Mesendoderm (in vitro differentiated cells): ENCODE measurements at regions not wholly inside any gene's neighbourhood (a gene's known extent, or its start where the extent isn't known, plus 50 kb on each side); places are given as distances from the start of the nearest gene placed in this dataset.

Source experiments
- DNase-seq: peaks from one replicate; pipeline ENCODE4 v3.0.0; 2013
- H2AK5ac ChIP-seq: 2 replicates; pipeline ENCODE4 v1.6.1; 2013; ENCODE audit warnings: low read length, inconsistent platforms
- H2BK120ac ChIP-seq: 2 replicates; pipeline ENCODE4 v1.6.1; 2013; ENCODE audit warnings: low read depth, mild to moderate bottlenecking, low read length, moderate library complexity, mixed read lengths
- H2BK15ac ChIP-seq: replicated peaks from 2 replicates; pipeline ENCODE4 v1.6.1; 2013; ENCODE audit warnings: low read depth, mild to moderate bottlenecking, moderate library complexity
- H2BK5ac ChIP-seq: 2 replicates; pipeline ENCODE4 v1.6.1; 2013; ENCODE audit warnings: low read length, inconsistent platforms
- H3K18ac ChIP-seq: 2 replicates; pipeline ENCODE4 v1.6.1; 2013; ENCODE audit warnings: mild to moderate bottlenecking, low read length, mixed read lengths
- H3K23ac ChIP-seq: one replicate; pipeline ENCODE4 v1.6.1; 2013; ENCODE audit warnings: low read length
- H3K27ac ChIP-seq: 2 replicates; pipeline ENCODE4 v1.5.1; 2013; ENCODE audit warnings: low read depth, mild to moderate bottlenecking, inconsistent platforms, low read length, moderate library complexity
- H3K27me3 ChIP-seq: 2 replicates; pipeline ENCODE4 v1.6.1; 2013; ENCODE audit warnings: low read length, control low read depth, mild to moderate bottlenecking, inconsistent platforms; ENCODE audit not compliant: insufficient read depth, poor library complexity
- H3K36me3 ChIP-seq: 2 replicates; pipeline ENCODE4 v1.6.1; 2013; ENCODE audit warnings: low read length, inconsistent platforms; ENCODE audit not compliant: control insufficient read depth, insufficient read depth
- H3K4ac ChIP-seq: one replicate; pipeline ENCODE4 v1.6.1; 2013; ENCODE audit warnings: low read depth, mild to moderate bottlenecking, low read length, moderate library complexity
- H3K4me1 ChIP-seq: 2 replicates; pipeline ENCODE4 v1.6.1; 2013; ENCODE audit warnings: low read depth, low read length, inconsistent platforms; ENCODE audit not compliant: control insufficient read depth
- H3K4me2 ChIP-seq: 2 replicates; pipeline ENCODE4 v1.6.1; 2013; ENCODE audit warnings: low read length
- H3K4me3 ChIP-seq: 2 replicates; pipeline ENCODE4 v1.5.1; 2013; ENCODE audit warnings: mild to moderate bottlenecking, low read length
- H3K56ac ChIP-seq: one replicate; pipeline ENCODE4 v1.6.1; 2013; ENCODE audit warnings: low read length
- H3K79me1 ChIP-seq: 2 replicates; pipeline ENCODE4 v1.6.1; 2013; ENCODE audit warnings: low read length, inconsistent platforms
- H3K79me2 ChIP-seq: 2 replicates; pipeline ENCODE4 v1.6.1; 2013; ENCODE audit warnings: mild to moderate bottlenecking, low read length; ENCODE audit not compliant: control insufficient read depth, insufficient read depth
- H3K9ac ChIP-seq: 2 replicates; pipeline ENCODE4 v1.6.1; 2013; ENCODE audit warnings: low read length, inconsistent platforms
- H4K5ac ChIP-seq: one replicate; pipeline ENCODE4 v1.6.1; 2013; ENCODE audit warnings: low read length
- H4K8ac ChIP-seq: one replicate; pipeline ENCODE4 v1.6.1; 2013; ENCODE audit warnings: low read depth, mild to moderate bottlenecking, control low read depth, low read length, moderate library complexity
- WGBS: extraction: QIAGEN DNeasy Blood & Tissue Kit; methylation state at CpG from one replicate; pipeline ENCODE4 v1.1.7; 2013; ENCODE audit warnings: low lambda C conversion rate, missing lambda C conversion rate; ENCODE audit not compliant: insufficient coverage; ENCODE audit errors: extremely low coverage; 5-methylcytosine and 5-hydroxymethylcytosine counted together

DNA sequence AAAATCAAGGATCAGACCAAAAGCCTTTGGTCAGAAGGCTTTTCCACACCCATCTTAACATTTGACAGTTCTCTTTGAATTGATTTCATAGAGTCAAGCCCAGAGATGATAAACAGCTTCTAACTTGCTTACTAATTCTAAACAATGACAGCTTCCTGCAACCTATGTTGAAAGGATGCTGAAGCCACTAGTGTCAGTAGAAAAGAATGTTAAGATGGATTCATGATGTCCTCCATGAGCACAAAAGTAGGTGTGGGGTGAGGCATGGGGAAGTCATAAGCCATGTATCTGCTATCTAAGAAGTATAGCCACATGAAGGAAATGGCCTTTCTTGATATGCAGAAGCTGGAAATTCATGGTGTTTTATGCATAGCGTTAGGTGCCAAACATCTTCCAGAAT is 269.3 kb downstream of the DHX15 start:
- H3K4ac ChIP-seq = no peak overlapping the region
- H4K8ac ChIP-seq = no peak overlapping the region
- no peak overlapping the region for H2AK5ac ChIP-seq
- no peak overlapping the region for H2BK15ac ChIP-seq
- no peak overlapping the region for H3K23ac ChIP-seq
- H3K27ac ChIP-seq = no peak overlapping the region
- H3K9ac ChIP-seq = no peak overlapping the region
- no peak overlapping the region for H2BK120ac ChIP-seq
- no peaks in the 10 kb centered on the region for H3K79me2 ChIP-seq
- H3K4me1 ChIP-seq = no peaks in the 10 kb centered on the region
- no peak overlapping the region for H3K56ac ChIP-seq
- H3K4me3 ChIP-seq = no peak overlapping the region
- no peak overlapping the region for H4K5ac ChIP-seq
- H3K27me3 ChIP-seq = no peaks in the 10 kb centered on the region
- DNase-seq = no peak
- H3K4me2 ChIP-seq = no peak overlapping the region
- WGBS = no CpG with 5 or more reads among the region's 1 CpG
- H2BK5ac ChIP-seq = no peak overlapping the region
- no peak overlapping the region for H3K18ac ChIP-seq
- H3K79me1 ChIP-seq = no peaks in the 10 kb centered on the region
- H3K36me3 ChIP-seq = no peaks in the 10 kb centered on the region

DNA sequence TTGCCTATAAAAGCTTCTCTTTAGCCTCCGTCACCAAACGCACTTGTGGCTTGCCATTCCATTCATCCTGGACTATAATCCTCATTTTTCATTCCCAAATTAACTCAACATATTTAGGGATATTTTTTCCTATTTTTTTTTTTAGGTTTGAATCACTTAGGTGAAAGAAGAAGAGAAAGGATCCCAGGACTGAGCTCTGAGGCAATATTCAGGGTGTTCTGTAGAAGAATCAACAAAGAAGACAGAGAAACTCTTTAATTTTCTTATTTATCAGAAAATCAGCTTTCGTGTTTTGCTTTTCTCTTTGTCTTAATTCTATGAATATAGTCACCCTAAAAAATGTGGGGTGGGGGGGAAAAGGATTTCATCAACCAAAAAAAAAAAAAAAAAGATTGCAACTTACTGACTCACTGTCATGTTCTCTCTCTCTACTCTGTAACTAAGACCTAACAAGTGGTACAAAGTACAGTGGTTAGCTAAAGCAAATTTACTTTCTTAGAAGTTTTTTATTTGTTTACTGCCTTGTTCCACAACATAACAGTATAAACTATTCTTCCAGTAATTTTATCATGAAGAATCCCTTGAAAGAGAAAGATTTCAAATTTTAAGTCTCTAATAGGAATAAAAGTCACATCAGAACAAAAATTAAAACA is 272.0 kb downstream of the DHX15 start:
- no peak overlapping the region for H4K8ac ChIP-seq
- no CpG with 5 or more reads among the region's 3 CpGs for WGBS
- no peak overlapping the region for H2BK5ac ChIP-seq

DNA sequence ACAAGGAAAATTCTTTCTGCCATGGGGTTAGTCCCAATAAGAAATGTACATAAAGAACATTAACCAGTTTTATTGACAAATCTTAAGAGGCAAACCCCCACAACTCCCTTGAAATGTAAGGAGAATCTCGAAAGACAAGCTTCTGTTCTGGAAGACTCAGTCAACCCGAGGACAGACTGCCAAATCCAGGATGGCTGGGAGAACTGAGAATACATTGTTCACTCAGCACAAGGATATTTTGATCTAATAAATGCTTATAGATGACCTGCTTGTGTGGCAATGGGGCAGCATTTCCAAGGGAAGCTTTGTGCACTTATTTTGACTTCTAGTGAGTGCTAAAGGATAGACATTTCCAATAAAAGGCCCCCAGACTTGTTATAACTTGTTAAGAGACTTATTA is 280.4 kb downstream of the DHX15 start:
- H3K4me3 ChIP-seq = no peak overlapping the region
- H3K27me3 ChIP-seq = no peaks in the 10 kb centered on the region
- H3K4me2 ChIP-seq = no peak overlapping the region
- H2BK5ac ChIP-seq = no peak overlapping the region
- H3K56ac ChIP-seq = no peak overlapping the region
- H4K8ac ChIP-seq = no peak overlapping the region
- no peaks in the 10 kb centered on the region for H3K36me3 ChIP-seq
- H2AK5ac ChIP-seq = no peak overlapping the region
- DNase-seq = no peak
- H2BK15ac ChIP-seq = no peak overlapping the region
- no CpG with 5 or more reads among the region's 2 CpGs for WGBS
- no peaks in the 10 kb centered on the region for H3K79me1 ChIP-seq
- H3K9ac ChIP-seq = no peak overlapping the region
- no peaks in the 10 kb centered on the region for H3K79me2 ChIP-seq
- no peak overlapping the region for H3K27ac ChIP-seq
- H3K18ac ChIP-seq = no peak overlapping the region
- no peak overlapping the region for H4K5ac ChIP-seq
- no peaks in the 10 kb centered on the region for H3K4me1 ChIP-seq
- H3K23ac ChIP-seq = no peak overlapping the region
- H2BK120ac ChIP-seq = no peak overlapping the region
- H3K4ac ChIP-seq = no peak overlapping the region

More for the DNA sequence above, 272.0 kb downstream of the DHX15 start:
- Histone ChIP-seq H3K18ac (no peak overlapping the region), H3K79me2 (no peaks in the 10 kb centered on the region), H3K23ac (no peak overlapping the region), H3K27me3 (no peaks in the 10 kb centered on the region), H2AK5ac (no peak overlapping the region), H3K4ac (no peak overlapping the region), H2BK120ac (no peak overlapping the region), H3K56ac (no peak overlapping the region), H3K4me1 (no peaks in the 10 kb centered on the region), H3K36me3 (no peaks in the 10 kb centered on the region), H3K27ac (no peak overlapping the region), H2BK15ac (no peak overlapping the region), H4K5ac (no peak overlapping the region), H3K9ac (no peak overlapping the region), H3K79me1 (no peaks in the 10 kb centered on the region), H3K4me2 (no peak overlapping the region), H3K4me3 (no peak overlapping the region)
- DNase-seq = no peak

DNA sequence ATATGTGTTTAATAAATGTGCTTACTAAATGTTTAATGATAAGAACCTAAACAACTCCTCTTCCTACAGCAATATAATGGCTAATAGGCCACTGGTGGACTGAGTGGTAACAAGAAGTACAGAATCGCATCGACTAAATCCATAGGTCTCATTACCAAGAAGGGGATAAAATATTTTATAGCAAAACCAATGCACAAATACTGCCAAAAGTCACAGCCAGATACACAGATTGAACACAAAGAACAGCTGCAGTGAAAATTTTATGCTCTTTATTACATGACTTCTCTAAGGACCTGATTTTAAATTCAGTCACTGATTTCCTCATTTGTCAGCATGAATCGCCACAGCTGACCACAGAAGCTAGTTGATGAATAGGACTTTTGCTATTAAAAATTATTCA is 285.4 kb downstream of the DHX15 start:
- Histone ChIP-seq H3K27me3 (no peaks in the 10 kb centered on the region), H3K4me3 (no peak overlapping the region), H3K79me1 (no peaks in the 10 kb centered on the region), H3K18ac (no peak overlapping the region), H3K4me2 (no peak overlapping the region), H2BK5ac (no peak overlapping the region), H2BK15ac (no peak overlapping the region), H3K4ac (no peak overlapping the region), H2AK5ac (no peak overlapping the region), H3K27ac (no peak overlapping the region), H4K8ac (no peak overlapping the region), H3K56ac (no peak overlapping the region), H2BK120ac (no peak overlapping the region), H3K9ac (no peak overlapping the region), H3K79me2 (no peaks in the 10 kb centered on the region), H3K23ac (no peak overlapping the region), H4K5ac (no peak overlapping the region), H3K36me3 (no peaks in the 10 kb centered on the region), H3K4me1 (no peaks in the 10 kb centered on the region)
- no peak for DNase-seq
- no CpG with 5 or more reads among the region's 3 CpGs for WGBS

DNA sequence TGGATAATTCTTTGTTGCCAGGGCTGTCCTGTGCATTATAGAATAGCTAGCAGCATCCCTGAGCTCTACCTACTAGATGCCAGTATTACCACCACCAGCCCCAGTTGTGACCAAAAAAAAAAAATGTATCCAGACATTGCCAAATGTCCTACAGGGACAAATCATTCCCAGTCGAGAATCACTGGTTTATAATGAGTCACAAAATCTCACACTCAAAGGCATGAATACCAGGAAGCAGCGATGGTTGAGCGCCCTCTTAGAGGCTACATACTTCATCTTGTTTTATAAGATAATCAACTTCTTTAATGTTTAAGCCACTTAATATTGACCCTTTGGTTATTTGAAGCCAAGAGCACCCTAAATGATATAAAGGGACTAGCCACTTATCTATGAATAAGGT is 297.3 kb downstream of the DHX15 start:
- WGBS = no CpG with 5 or more reads among the region's 3 CpGs
- DNase-seq = no peak

DNA sequence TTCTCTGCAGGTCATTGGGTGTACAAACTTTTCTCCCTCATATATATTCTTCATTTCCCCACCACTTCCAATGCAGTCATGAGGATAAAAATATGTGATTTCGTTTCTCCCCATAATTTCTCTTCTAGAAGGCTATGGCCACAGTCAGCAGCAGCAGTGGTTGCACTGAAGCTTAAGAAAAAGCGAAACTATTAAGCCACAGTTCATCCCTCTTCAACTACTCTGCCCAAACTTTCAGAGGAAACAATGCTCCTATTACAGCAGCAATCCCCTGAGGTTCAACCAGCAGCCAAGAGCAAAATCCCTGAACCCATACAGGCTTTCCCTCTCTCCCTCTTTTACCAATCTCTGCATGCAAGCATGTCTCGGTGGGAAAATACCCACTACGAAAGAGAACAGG is 298.6 kb downstream of the DHX15 start:
- no peak overlapping the region for H3K4me3 ChIP-seq
- H3K27ac ChIP-seq = no peak overlapping the region
- no peak overlapping the region for H2BK120ac ChIP-seq
- H3K4me2 ChIP-seq = no peak overlapping the region
- H2AK5ac ChIP-seq = no peak overlapping the region
- H3K79me2 ChIP-seq = no peaks in the 10 kb centered on the region
- no peak overlapping the region for H3K4ac ChIP-seq
- H3K36me3 ChIP-seq = no peaks in the 10 kb centered on the region
- no peak overlapping the region for H2BK15ac ChIP-seq
- H3K56ac ChIP-seq = no peak overlapping the region
- no peak overlapping the region for H4K5ac ChIP-seq
- no peaks in the 10 kb centered on the region for H3K4me1 ChIP-seq
- WGBS = no CpG with 5 or more reads among the region's 4 CpGs
- H3K9ac ChIP-seq = no peak overlapping the region
- no peak overlapping the region for H4K8ac ChIP-seq
- H3K79me1 ChIP-seq = no peaks in the 10 kb centered on the region
- no peak for DNase-seq
- no peak overlapping the region for H2BK5ac ChIP-seq
- no peak overlapping the region for H3K18ac ChIP-seq
- no peaks in the 10 kb centered on the region for H3K27me3 ChIP-seq
- no peak overlapping the region for H3K23ac ChIP-seq

More for the DNA sequence above, 297.3 kb downstream of the DHX15 start:
- no peak overlapping the region for H3K4me2 ChIP-seq
- H3K4ac ChIP-seq = no peak overlapping the region
- H3K56ac ChIP-seq = no peak overlapping the region
- H3K27ac ChIP-seq = no peak overlapping the region
- no peak overlapping the region for H4K5ac ChIP-seq
- H3K79me2 ChIP-seq = no peaks in the 10 kb centered on the region
- no peaks in the 10 kb centered on the region for H3K27me3 ChIP-seq
- H3K9ac ChIP-seq = no peak overlapping the region
- no peak overlapping the region for H3K23ac ChIP-seq
- H3K4me3 ChIP-seq = no peak overlapping the region
- no peak overlapping the region for H2BK15ac ChIP-seq
- no peak overlapping the region for H2BK120ac ChIP-seq
- H3K18ac ChIP-seq = no peak overlapping the region
- H3K79me1 ChIP-seq = no peaks in the 10 kb centered on the region
- no peak overlapping the region for H4K8ac ChIP-seq
- H2BK5ac ChIP-seq = no peak overlapping the region
- no peak overlapping the region for H2AK5ac ChIP-seq
- no peaks in the 10 kb centered on the region for H3K4me1 ChIP-seq
- no peaks in the 10 kb centered on the region for H3K36me3 ChIP-seq
